A549 (cell line): ENCODE measurements at regions not wholly inside any gene's neighbourhood (a gene's known extent, or its start where the extent isn't known, plus 50 kb on each side); places are given as distances from the start of the nearest gene placed in this dataset.

Source experiments
- ATAC-seq, 2 experiments: fragments of 200-7000 bp in 1 of 2; fragments of >200 bp in 1 of 2; cut with Nextera tagmentation in 1 of 2; cut with Tn5 transposase in 1 of 2; 3 replicates each; pipeline versions ENCODE4 v1.8.0 to v1.9.1; 2018 to 2020; ENCODE audit warnings: mild to moderate bottlenecking in 1 of 2, moderate library complexity in 1 of 2
- CTCF ChIA-PET: fragments of 300-600 bp; sonication (Branson Sonifier 250); formaldehyde crosslinking; extraction: SDS; loops from one replicate; lab custom pipeline; 2021; ENCODE audit warnings: antibody characterized with exemption, inconsistent platforms; lab: Yijun Ruan, JAX
- POLR2A ChIA-PET: fragments of 350-600 bp; formaldehyde crosslinking; extraction: SDS; loops from one replicate; lab custom pipeline; 2021; ENCODE audit warnings: antibody characterized with exemption, inconsistent platforms; lab: Yijun Ruan, JAX
- DNase-seq, 2 experiments: peaks; one replicate each; pipeline versions ENCODE4 v3.0.0 to v3.0.0-alpha.2; 2011 to 2016; ENCODE audit warnings: low read depth in 1 of 2, low spot score in 1 of 2
- FAIRE-seq: peaks from 2 replicates; lab custom pipeline; 2011; peaks lifted over from hg19 to GRCh38; lab: Jason Lieb, UNC
- H3K27ac ChIP-seq, 2 experiments: fragments of >200 bp; sonication (Bioruptor Twin); formaldehyde crosslinking; 3 replicates each; pipeline ENCODE4 v1.5.1; 2016 to 2017
- H3K4me1 ChIP-seq: fragments of >200 bp; sonication (Bioruptor Twin); formaldehyde crosslinking; 3 replicates; pipeline ENCODE4 v1.6.1; 2016
- H3K4me2 ChIP-seq: fragments of >200 bp; sonication (Bioruptor Twin); formaldehyde crosslinking; 3 replicates; pipeline ENCODE4 v1.6.1; 2016
- H3K4me3 ChIP-seq: fragments of >200 bp; sonication (Bioruptor Twin); formaldehyde crosslinking; 3 replicates; pipeline ENCODE4 v1.5.1; 2016
- H3K9me3 ChIP-seq: fragments of >200 bp; sonication (Bioruptor Twin); formaldehyde crosslinking; 3 replicates; pipeline ENCODE4 v1.6.1; 2016
- BHLHE40 ChIP-seq: IDR thresholded peaks from 2 replicates; pipeline ENCODE4 v1.6.1; 2012; ENCODE audit warnings: low read depth, low read length, inconsistent platforms
- CBX2 ChIP-seq: fragments of 200-600 bp; sonication (generic); IDR thresholded peaks from 2 replicates; pipeline ENCODE4 v1.6.1; 2016; ENCODE audit warnings: low read depth, mild to moderate bottlenecking, borderline replicate concordance
- CBX8 ChIP-seq: fragments of 200-600 bp; sonication (generic); IDR thresholded peaks from 2 replicates; pipeline ENCODE4 v1.6.1; 2016
- CEBPB ChIP-seq, 2 experiments: fragments of >200 bp in 1 of 2; sonication (Bioruptor Twin) in 1 of 2; formaldehyde crosslinking in 1 of 2; IDR thresholded peaks; 2 replicates each; pipeline ENCODE4 v1.6.1; 2012 to 2016
- CHD4 ChIP-seq: fragments of 200-600 bp; sonication (generic); IDR thresholded peaks from 2 replicates; pipeline ENCODE4 v1.6.1; 2016; ENCODE audit warnings: antibody characterized with exemption, mild to moderate bottlenecking, borderline replicate concordance
- CTCF ChIP-seq: fragments of >200 bp; sonication (Bioruptor Twin); formaldehyde crosslinking; IDR thresholded peaks from 3 replicates; pipeline ENCODE4 v1.5.1; 2016
- E2F6 ChIP-seq: IDR thresholded peaks from 2 replicates; pipeline ENCODE4 v1.6.1; 2012; ENCODE audit warnings: low read depth, borderline replicate concordance
- ESRRA ChIP-seq: fragments of 150-350 bp; IDR thresholded peaks from 2 replicates; pipeline ENCODE4 v1.6.1; 2014; ENCODE audit warnings: mild to moderate bottlenecking, low read length, borderline replicate concordance
- HES2 ChIP-seq: fragments of >200 bp; sonication (Bioruptor Twin); formaldehyde crosslinking; IDR thresholded peaks from 2 replicates; pipeline ENCODE4 v1.6.1; 2016
- HOXB5 ChIP-seq: fragments of 250-450 bp; sonication (Bioruptor Pico); IDR thresholded peaks from 2 replicates; pipeline ENCODE4 v1.5.0; 2020; ENCODE audit warnings: mild to moderate bottlenecking, moderate library complexity
- JUN ChIP-seq, 2 experiments: fragments of >200 bp; sonication (Bioruptor Twin); formaldehyde crosslinking; IDR thresholded peaks; 2 replicates in 1 of 2; 3 replicates in 1 of 2; pipeline ENCODE4 v1.6.1; 2016 to 2017
- JUNB ChIP-seq: fragments of >200 bp; sonication (Bioruptor Twin); formaldehyde crosslinking; IDR thresholded peaks from 2 replicates; pipeline ENCODE4 v1.6.1; 2016
- MAFK ChIP-seq: fragments of 450-650 bp; IDR thresholded peaks from 2 replicates; pipeline ENCODE4 v1.6.1; 2014; ENCODE audit not compliant: partially characterized antibody
- MAX ChIP-seq: IDR thresholded peaks from 2 replicates; pipeline ENCODE4 v1.6.1; 2012
- MAZ ChIP-seq: fragments of 150-350 bp; IDR thresholded peaks from 2 replicates; pipeline ENCODE4 v1.6.1; 2014; ENCODE audit warnings: antibody characterized with exemption, low read depth, low read length, borderline replicate concordance
- NPAS2 ChIP-seq: fragments of 250-450 bp; sonication (Bioruptor Pico); IDR thresholded peaks from 2 replicates; pipeline ENCODE4 v1.8.0; 2022; ENCODE audit warnings: mild to moderate bottlenecking, moderate library complexity, borderline replicate concordance
- NR3C1 ChIP-seq: fragments of >200 bp; sonication (Bioruptor Twin); formaldehyde crosslinking; IDR thresholded peaks from 3 replicates; pipeline ENCODE4 v1.6.1; 2017
- RAD21 ChIP-seq, 2 experiments: fragments of >200 bp in 1 of 2; sonication (Bioruptor Twin) in 1 of 2; formaldehyde crosslinking in 1 of 2; IDR thresholded peaks in 1 of 2; conservative IDR thresholded peaks in 1 of 2; 2 replicates in 1 of 2; 3 replicates in 1 of 2; pipeline ENCODE4 v1.6.1; 2012 to 2018; ENCODE audit warnings: inconsistent platforms in 1 of 2
- RCOR1 ChIP-seq: fragments of 150-350 bp; IDR thresholded peaks from 2 replicates; pipeline ENCODE4 v1.6.1; 2014; ENCODE audit warnings: antibody characterized with exemption, low read length, low read depth
- SREBF2 ChIP-seq: fragments of 450-650 bp; IDR thresholded peaks from 2 replicates; pipeline ENCODE4 v1.6.1; 2014; ENCODE audit warnings: mild to moderate bottlenecking, moderate library complexity
- TFCP2L1 ChIP-seq: fragments of 250-450 bp; sonication (Bioruptor Pico); IDR thresholded peaks from 2 replicates; pipeline ENCODE4 v1.5.0; 2021; ENCODE audit warnings: mild to moderate bottlenecking
- USF2 ChIP-seq: fragments of 450-650 bp; IDR thresholded peaks from 2 replicates; pipeline ENCODE4 v1.6.1; 2014; ENCODE audit warnings: antibody characterized with exemption
- ZC3H11A ChIP-seq: fragments of 450-650 bp; IDR thresholded peaks from 2 replicates; pipeline ENCODE4 v1.6.1; 2014; ENCODE audit warnings: antibody characterized with exemption, mild to moderate bottlenecking
- ZFP36 ChIP-seq: fragments of 450-650 bp; IDR thresholded peaks from 2 replicates; pipeline ENCODE4 v1.6.1; 2014; ENCODE audit warnings: borderline replicate concordance; ENCODE audit not compliant: partially characterized antibody
- ZNF302 ChIP-seq: fragments of 250-450 bp; sonication (Bioruptor Pico); IDR thresholded peaks from 2 replicates; pipeline ENCODE4 v1.9.0; 2021; ENCODE audit warnings: inconsistent platforms, mild to moderate bottlenecking, moderate library complexity
- WGBS: methylation state at CpG from one replicate; pipeline ENCODE4 v1.1.6; 2017; ENCODE audit errors: missing lambda C conversion rate; 5-methylcytosine and 5-hydroxymethylcytosine counted together
- TF ChIP-seq, protein P1 (sequence below): fragments of 250-450 bp; sonication (Bioruptor Pico); IDR thresholded peaks from 2 replicates; pipeline ENCODE4 v1.5.0; 2021; ENCODE audit warnings: mild to moderate bottlenecking, moderate library complexity, borderline replicate concordance
- TF ChIP-seq, protein P2 (sequence below): IDR thresholded peaks from 2 replicates; pipeline ENCODE4 v1.6.1; 2012
- TF ChIP-seq, protein P3 (sequence below): fragments of >200 bp; sonication (Bioruptor Twin); formaldehyde crosslinking; IDR thresholded peaks from 3 replicates; pipeline ENCODE4 v1.6.1; 2016
- TF ChIP-seq, protein P4 (sequence below): fragments of 150-350 bp; IDR thresholded peaks from 2 replicates; pipeline ENCODE4 v1.6.1; 2014; ENCODE audit warnings: low read depth, mild to moderate bottlenecking, low read length

DNA sequence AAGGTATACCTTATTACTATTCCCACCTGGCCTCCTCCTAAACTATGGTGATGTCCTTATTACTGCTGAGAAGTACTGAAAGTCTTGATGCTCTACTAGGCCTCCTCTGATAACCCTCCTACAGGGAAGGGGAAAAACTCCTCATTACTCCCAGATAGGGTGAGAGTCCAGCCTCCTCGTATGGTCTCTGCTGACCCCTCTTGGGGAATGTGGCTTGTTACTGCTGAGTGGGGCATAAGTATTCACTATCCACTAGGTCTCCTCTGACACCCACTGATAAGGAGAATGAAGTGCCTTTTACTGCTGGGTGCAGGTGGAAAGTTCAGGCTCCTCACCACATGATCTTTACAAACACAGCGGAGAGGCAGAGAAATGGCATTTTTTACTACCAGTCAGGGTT lies 222.9 kb downstream of the CHRM2 start (continued):
- TF ChIP-seq NPAS2 (no peak), SREBF2 (no peak)

DNA sequence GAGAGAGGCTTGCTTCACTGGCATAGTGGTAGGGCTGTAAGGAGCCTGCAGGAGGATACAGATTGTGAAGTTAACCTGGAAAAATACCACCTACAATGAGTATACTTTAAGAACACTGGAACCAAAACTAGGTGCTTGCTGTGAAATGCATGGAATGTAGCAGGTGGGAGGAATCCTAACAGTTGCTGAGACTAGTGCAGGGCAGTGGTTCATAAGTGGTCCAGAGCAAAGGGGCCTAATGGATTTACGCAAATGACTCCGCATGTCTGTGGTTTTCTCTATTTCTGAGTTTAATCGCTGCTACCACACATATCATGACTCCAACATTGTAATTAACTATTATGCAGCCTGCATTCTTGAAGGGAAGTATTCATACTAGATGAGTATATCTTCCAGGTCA lies 218.4 kb downstream of the CHRM2 start:
- 58% methylated on average over 3 of the region's 3 CpGs for WGBS
- CTCF ChIA-PET: no interaction called here

GRCh38 chr7:137084607-137085380 lies 216.3 kb downstream of the CHRM2 start:
- no peak for ATAC-seq
- Histone ChIP-seq H3K9me3 (no peaks in the 10 kb centered on the region), H3K27ac (no peak overlapping the region), H3K4me1 (no peaks in the 10 kb centered on the region), H3K4me2 (no peak overlapping the region), H3K4me3 (no peak overlapping the region)
- POLR2A ChIA-PET: no interaction called here
- FAIRE-seq: no peak
- DNase-seq: no peak
- CTCF ChIA-PET: no interaction called here
- WGBS: 1% methylated on average over 5 of the region's 5 CpGs
- TF ChIP-seq ZNF302 (CRISPR knock-in tag) (no peak), E2F6 (no peak), HOXB5 (CRISPR knock-in tag) (no peak), CBX2 (no peak), ZFP36 (no peak), USF2 (no peak), RCOR1 (no peak), ZC3H11A (no peak), CTCF (no peak), CEBPB (IDR thresholded peaks at IDR 0.05) (no peak)
- TF ChIP-seq, protein P1, sequence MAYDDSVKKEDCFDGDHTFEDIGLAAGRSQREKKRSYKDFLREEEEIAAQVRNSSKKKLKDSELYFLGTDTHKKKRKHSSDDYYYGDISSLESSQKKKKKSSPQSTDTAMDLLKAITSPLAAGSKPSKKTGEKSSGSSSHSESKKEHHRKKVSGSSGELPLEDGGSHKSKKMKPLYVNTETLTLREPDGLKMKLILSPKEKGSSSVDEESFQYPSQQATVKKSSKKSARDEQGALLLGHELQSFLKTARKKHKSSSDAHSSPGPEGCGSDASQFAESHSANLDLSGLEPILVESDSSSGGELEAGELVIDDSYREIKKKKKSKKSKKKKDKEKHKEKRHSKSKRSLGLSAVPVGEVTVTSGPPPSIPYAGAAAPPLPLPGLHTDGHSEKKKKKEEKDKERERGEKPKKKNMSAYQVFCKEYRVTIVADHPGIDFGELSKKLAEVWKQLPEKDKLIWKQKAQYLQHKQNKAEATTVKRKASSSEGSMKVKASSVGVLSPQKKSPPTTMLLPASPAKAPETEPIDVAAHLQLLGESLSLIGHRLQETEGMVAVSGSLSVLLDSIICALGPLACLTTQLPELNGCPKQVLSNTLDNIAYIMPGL: no peak

More for the DNA sequence above, 218.4 kb downstream of the CHRM2 start:
- no peak overlapping the region for H3K27ac ChIP-seq
- no peak for TF ChIP-seq MAZ
- TF ChIP-seq BHLHE40: no peak
- TF ChIP-seq ZC3H11A: no peak
- TF ChIP-seq, protein P2, sequence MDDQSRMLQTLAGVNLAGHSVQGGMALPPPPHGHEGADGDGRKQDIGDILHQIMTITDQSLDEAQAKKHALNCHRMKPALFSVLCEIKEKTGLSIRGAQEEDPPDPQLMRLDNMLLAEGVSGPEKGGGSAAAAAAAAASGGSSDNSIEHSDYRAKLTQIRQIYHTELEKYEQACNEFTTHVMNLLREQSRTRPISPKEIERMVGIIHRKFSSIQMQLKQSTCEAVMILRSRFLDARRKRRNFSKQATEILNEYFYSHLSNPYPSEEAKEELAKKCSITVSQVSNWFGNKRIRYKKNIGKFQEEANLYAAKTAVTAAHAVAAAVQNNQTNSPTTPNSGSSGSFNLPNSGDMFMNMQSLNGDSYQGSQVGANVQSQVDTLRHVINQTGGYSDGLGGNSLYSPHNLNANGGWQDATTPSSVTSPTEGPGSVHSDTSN: no peak
- TF ChIP-seq MAFK: no peak
- TF ChIP-seq CBX2: no peak
- no peak for TF ChIP-seq JUNB
- no peak for TF ChIP-seq RAD21 (conservative IDR thresholded peaks at IDR 0.05 in 1 of 2, IDR thresholded peaks at IDR 0.05 in 1 of 2)
- TF ChIP-seq, protein P3, sequence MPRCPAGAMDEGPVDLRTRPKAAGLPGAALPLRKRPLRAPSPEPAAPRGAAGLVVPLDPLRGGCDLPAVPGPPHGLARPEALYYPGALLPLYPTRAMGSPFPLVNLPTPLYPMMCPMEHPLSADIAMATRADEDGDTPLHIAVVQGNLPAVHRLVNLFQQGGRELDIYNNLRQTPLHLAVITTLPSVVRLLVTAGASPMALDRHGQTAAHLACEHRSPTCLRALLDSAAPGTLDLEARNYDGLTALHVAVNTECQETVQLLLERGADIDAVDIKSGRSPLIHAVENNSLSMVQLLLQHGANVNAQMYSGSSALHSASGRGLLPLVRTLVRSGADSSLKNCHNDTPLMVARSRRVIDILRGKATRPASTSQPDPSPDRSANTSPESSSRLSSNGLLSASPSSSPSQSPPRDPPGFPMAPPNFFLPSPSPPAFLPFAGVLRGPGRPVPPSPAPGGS: no peak
- TF ChIP-seq TFCP2L1: no peak
- TF ChIP-seq CHD4: no peak
- no peak for TF ChIP-seq CBX8
- TF ChIP-seq HES2: no peak
- TF ChIP-seq ESRRA: no peak
- no peak for TF ChIP-seq JUN (IDR thresholded peaks at IDR 0.05)
- no peak for TF ChIP-seq MAX
- TF ChIP-seq, protein P4, sequence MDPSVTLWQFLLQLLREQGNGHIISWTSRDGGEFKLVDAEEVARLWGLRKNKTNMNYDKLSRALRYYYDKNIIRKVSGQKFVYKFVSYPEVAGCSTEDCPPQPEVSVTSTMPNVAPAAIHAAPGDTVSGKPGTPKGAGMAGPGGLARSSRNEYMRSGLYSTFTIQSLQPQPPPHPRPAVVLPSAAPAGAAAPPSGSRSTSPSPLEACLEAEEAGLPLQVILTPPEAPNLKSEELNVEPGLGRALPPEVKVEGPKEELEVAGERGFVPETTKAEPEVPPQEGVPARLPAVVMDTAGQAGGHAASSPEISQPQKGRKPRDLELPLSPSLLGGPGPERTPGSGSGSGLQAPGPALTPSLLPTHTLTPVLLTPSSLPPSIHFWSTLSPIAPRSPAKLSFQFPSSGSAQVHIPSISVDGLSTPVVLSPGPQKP: no peak
- no peak for TF ChIP-seq NR3C1
- no peaks in the 10 kb centered on the region for H3K4me1 ChIP-seq
- no peak for ATAC-seq
- no peaks in the 10 kb centered on the region for H3K9me3 ChIP-seq
- FAIRE-seq: no peak
- H3K4me2 ChIP-seq: no peak overlapping the region
- H3K4me3 ChIP-seq: no peak overlapping the region
- DNase-seq: no peak
- POLR2A ChIA-PET: no interaction called here
